H9 (cell line): ENCODE measurements at regions not wholly inside any gene's neighbourhood (a gene's known extent, or its start where the extent isn't known, plus 50 kb on each side); places are given as distances from the start of the nearest gene placed in this dataset.

Source experiments
- DNase-seq: peaks from one replicate; pipeline ENCODE4 v3.0.0-alpha.2; 2017
- H2AFZ ChIP-seq: one replicate; pipeline ENCODE4 v1.6.1; 2013; ENCODE audit warnings: mild to moderate bottlenecking, low read length, control low read depth, moderate library complexity
- H2AK5ac ChIP-seq: 2 replicates; pipeline ENCODE4 v1.6.1; 2013; ENCODE audit warnings: low read length, control low read depth, mixed read lengths; ENCODE audit not compliant: insufficient read length
- H2BK120ac ChIP-seq: one replicate; pipeline ENCODE4 v1.6.1; 2013; ENCODE audit warnings: low read depth, mild to moderate bottlenecking, low read length, control low read depth, inconsistent platforms; ENCODE audit not compliant: poor library complexity, severe bottlenecking
- H2BK12ac ChIP-seq: 2 replicates; pipeline ENCODE4 v1.6.1; 2013; ENCODE audit warnings: low read length, control low read depth, mixed read lengths, low read depth; ENCODE audit not compliant: insufficient read length
- H2BK15ac ChIP-seq: 2 replicates; pipeline ENCODE4 v1.6.1; 2013; ENCODE audit warnings: low read depth, low read length, control low read depth
- H2BK20ac ChIP-seq: one replicate; pipeline ENCODE4 v1.6.1; 2013; ENCODE audit warnings: low read depth, mild to moderate bottlenecking, low read length, control low read depth, inconsistent platforms; ENCODE audit not compliant: poor library complexity, severe bottlenecking
- H2BK5ac ChIP-seq: 2 replicates; pipeline ENCODE4 v1.6.1; 2013; ENCODE audit warnings: low read length, control low read depth, mixed read lengths; ENCODE audit not compliant: insufficient read length
- H3K14ac ChIP-seq: 2 replicates; pipeline ENCODE4 v1.6.1; 2013; ENCODE audit warnings: low read length, control low read depth; ENCODE audit not compliant: insufficient read depth
- H3K18ac ChIP-seq: 2 replicates; pipeline ENCODE4 v1.6.1; 2013; ENCODE audit warnings: low read depth, mild to moderate bottlenecking, mixed read lengths, low read length, control low read depth; ENCODE audit not compliant: insufficient read length
- H3K23ac ChIP-seq: 2 replicates; pipeline ENCODE4 v1.6.1; 2013; ENCODE audit warnings: low read length, control low read depth, mixed read lengths, low read depth; ENCODE audit not compliant: insufficient read length
- H3K23me2 ChIP-seq: 2 replicates; pipeline ENCODE4 v1.6.1; 2013; ENCODE audit warnings: low read depth, mild to moderate bottlenecking, mixed read lengths, low read length, control low read depth; ENCODE audit not compliant: insufficient read length, poor library complexity, severe bottlenecking
- H3K27ac ChIP-seq: 2 replicates; pipeline ENCODE4 v1.5.1; 2013; ENCODE audit warnings: low read length, control low read depth, mixed read lengths, low read depth; ENCODE audit not compliant: insufficient read length
- H3K27me3 ChIP-seq: 2 replicates; pipeline ENCODE4 v1.6.1; 2013; ENCODE audit warnings: low read length, control low read depth, inconsistent platforms; ENCODE audit not compliant: insufficient read depth
- H3K4ac ChIP-seq: 2 replicates; pipeline ENCODE4 v1.6.1; 2013; ENCODE audit warnings: low read depth, mild to moderate bottlenecking, control low read depth, inconsistent platforms, low read length, moderate library complexity
- H3K4me1 ChIP-seq: 2 replicates; pipeline ENCODE4 v1.6.1; 2013; ENCODE audit warnings: low read length, control low read depth, inconsistent platforms; ENCODE audit not compliant: insufficient read depth
- H3K4me2 ChIP-seq: 2 replicates; pipeline ENCODE4 v1.6.1; 2013; ENCODE audit warnings: low read length, control low read depth, mixed read lengths; ENCODE audit not compliant: insufficient read length, insufficient read depth
- H3K56ac ChIP-seq: 2 replicates; pipeline ENCODE4 v1.6.1; 2013; ENCODE audit warnings: low read depth, mild to moderate bottlenecking, mixed read lengths, low read length, control low read depth; ENCODE audit not compliant: insufficient read length
- H3K79me1 ChIP-seq: 2 replicates; pipeline ENCODE4 v1.6.1; 2013; ENCODE audit warnings: low read depth, mild to moderate bottlenecking, moderate library complexity, low read length, control low read depth, inconsistent platforms; ENCODE audit not compliant: insufficient read depth, poor library complexity, severe bottlenecking
- H3K79me2 ChIP-seq: 2 replicates; pipeline ENCODE4 v1.6.1; 2013; ENCODE audit warnings: low read length, control low read depth, inconsistent platforms; ENCODE audit not compliant: insufficient read depth
- H3K9ac ChIP-seq: 2 replicates; pipeline ENCODE4 v1.6.1; 2013; ENCODE audit warnings: low read length, control low read depth, mixed read lengths; ENCODE audit not compliant: insufficient read length; ENCODE audit errors: extremely low read depth
- H3K9me3 ChIP-seq: one replicate; pipeline ENCODE4 v1.6.1; 2013; ENCODE audit warnings: low read depth, low read length, inconsistent platforms; ENCODE audit not compliant: control insufficient read depth
- H3T11ph ChIP-seq: one replicate; pipeline ENCODE4 v1.6.1; 2013; ENCODE audit warnings: mild to moderate bottlenecking, low read length, control low read depth, inconsistent platforms
- H4K20me1 ChIP-seq: one replicate; pipeline ENCODE4 v1.6.1; 2013; ENCODE audit not compliant: control insufficient read depth, insufficient read length, insufficient read depth
- H4K5ac ChIP-seq: 2 replicates; pipeline ENCODE4 v1.6.1; 2013; ENCODE audit warnings: low read depth, mild to moderate bottlenecking, mixed read lengths, low read length, control low read depth; ENCODE audit not compliant: insufficient read length
- H4K8ac ChIP-seq: replicated peaks from 2 replicates; pipeline ENCODE4 v1.6.1; 2013; ENCODE audit warnings: low read length, control low read depth, mixed read lengths, low read depth; ENCODE audit not compliant: insufficient read length
- H4K91ac ChIP-seq: 2 replicates; pipeline ENCODE4 v1.6.1; 2013; ENCODE audit warnings: low read depth, mild to moderate bottlenecking, moderate library complexity, mixed read lengths, low read length, control low read depth; ENCODE audit not compliant: insufficient read length
- H3K27ac Mint-ChIP-seq, 3 experiments: 2 replicates in 2 of 3; 3 replicates in 1 of 3; pipeline ENCODE4 v1.8.0; 2020 to 2021; ENCODE audit warnings: mixed read lengths in 3 of 3, mild to moderate bottlenecking in 1 of 3, moderate library complexity in 1 of 3
- H3K27me3 Mint-ChIP-seq: 2 replicates; pipeline ENCODE4 v1.8.0; 2021; ENCODE audit warnings: low read depth, mild to moderate bottlenecking, moderate library complexity, mixed read lengths
- H3K36me3 Mint-ChIP-seq, 3 experiments: 2 replicates in 2 of 3; 3 replicates in 1 of 3; pipeline ENCODE4 v1.8.0; 2020 to 2021; ENCODE audit warnings: low read depth in 3 of 3, mixed read lengths in 3 of 3; ENCODE audit not compliant: insufficient read depth in 1 of 3
- H3K4me1 Mint-ChIP-seq, 2 experiments: 2 replicates each; pipeline ENCODE4 v1.8.0; 2020; ENCODE audit warnings: mixed read lengths in 2 of 2
- H3K4me3 Mint-ChIP-seq, 2 experiments: 2 replicates in 1 of 2; 3 replicates in 1 of 2; pipeline ENCODE4 v1.8.0; 2020 to 2021; ENCODE audit warnings: mild to moderate bottlenecking in 2 of 2, mixed read lengths in 2 of 2, moderate library complexity in 1 of 2
- H3K9me3 Mint-ChIP-seq, 2 experiments: 2 replicates in 1 of 2; 3 replicates in 1 of 2; pipeline ENCODE4 v1.8.0; 2020; ENCODE audit warnings: mild to moderate bottlenecking in 2 of 2, mixed read lengths in 2 of 2, moderate library complexity in 1 of 2
- CTCF ChIP-seq: fragments of 200-600 bp; sonication (generic); conservative IDR thresholded peaks from 3 replicates; pipeline ENCODE4 v1.8.0; 2021; ENCODE audit warnings: antibody characterized with exemption, mild to moderate bottlenecking
- WGBS: extraction: QIAGEN DNeasy Blood & Tissue Kit; methylation state at CpG from one replicate; pipeline ENCODE4 v1.1.7; 2013; ENCODE audit warnings: missing lambda C conversion rate, low lambda C conversion rate, mixed read lengths; ENCODE audit not compliant: insufficient read length; ENCODE audit errors: extremely low coverage; 5-methylcytosine and 5-hydroxymethylcytosine counted together

GRCh38 chr3:4235690-4236089 lies 67.5 kb upstream of the SETMAR start:
- peaks cover 0 to 6% (median 0%) of the 10 kb centered on the region in 3 experiments; a peak in 2 of 7 replicates for H3K36me3 Mint-ChIP-seq

More at GRCh38 chr3:4235690-4236089, 67.5 kb upstream of the SETMAR start:
- no peaks in the 10 kb centered on the region for H3K23me2 ChIP-seq
- H2BK20ac ChIP-seq: no peak overlapping the region
- peaks cover 28 to 34% of the 10 kb centered on the region in 2 experiments for H3K4me1 Mint-ChIP-seq
- H3K27ac ChIP-seq: no peak overlapping the region
- H3K4ac ChIP-seq: no peak overlapping the region
- no peak overlapping the region for H3K23ac ChIP-seq
- H4K8ac ChIP-seq: no peak overlapping the region
- H2AFZ ChIP-seq: no peak overlapping the region
- H3K9me3 ChIP-seq: no peaks in the 10 kb centered on the region
- peaks cover 9 to 11% of the 10 kb centered on the region in 2 experiments; a peak in 3 of 5 replicates for H3K9me3 Mint-ChIP-seq
- peaks cover 59% of the 10 kb centered on the region for H3K27me3 Mint-ChIP-seq
- DNase-seq: no peak
- no peak overlapping the region for H3K9ac ChIP-seq
- H3K14ac ChIP-seq: no peak overlapping the region
- no peaks in the 10 kb centered on the region for H3K4me1 ChIP-seq
- no peak overlapping the region for H3K27ac Mint-ChIP-seq
- no peak overlapping the region for H2BK120ac ChIP-seq
- no peak overlapping the region for H3T11ph ChIP-seq
- no peaks in the 10 kb centered on the region for H3K79me1 ChIP-seq
- H2AK5ac ChIP-seq: no peak overlapping the region
- WGBS: no CpG with 5 or more reads among the region's 3 CpGs
- no peak overlapping the region for H4K5ac ChIP-seq
- no peaks in the 10 kb centered on the region for H4K20me1 ChIP-seq
- peaks cover 8% of the 10 kb centered on the region; the same call in 1 of the 2 replicates for H3K27me3 ChIP-seq
- no peak overlapping the region for H3K18ac ChIP-seq
- no peak overlapping the region for H3K56ac ChIP-seq
- H3K4me3 Mint-ChIP-seq: no peak overlapping the region
- no peak overlapping the region for H2BK15ac ChIP-seq
- H2BK12ac ChIP-seq: no peak overlapping the region
- no peak overlapping the region for H4K91ac ChIP-seq
- H3K79me2 ChIP-seq: no peaks in the 10 kb centered on the region
- no peak for TF ChIP-seq CTCF
- no peak overlapping the region for H2BK5ac ChIP-seq
- H3K4me2 ChIP-seq: no peak overlapping the region
